Epithelial cell of proximal tubule (primary cell): ENCODE measurements at regions not wholly inside any gene's neighbourhood (a gene's known extent, or its start where the extent isn't known, plus 50 kb on each side); places are given as distances from the start of the nearest gene placed in this dataset.

Experiments
- DNase-seq: peaks from one replicate; pipeline ENCODE4 v3.0.0-alpha.2; 2011; ENCODE audit warnings: low read depth
- H3K4me3 ChIP-seq: 2 replicates; pipeline ENCODE4 v1.5.1; 2011; ENCODE audit warnings: low read depth, mild to moderate bottlenecking, low read length
- TF ChIP-seq, protein P1 (sequence below): conservative IDR thresholded peaks from 2 replicates; pipeline ENCODE4 v1.5.1; 2012; ENCODE audit warnings: low read depth, mild to moderate bottlenecking, low read length

GRCh38 chr2:239905884-239906654 is 119.1 kb downstream of the NDUFA10 start:
- TF ChIP-seq, protein P1, sequence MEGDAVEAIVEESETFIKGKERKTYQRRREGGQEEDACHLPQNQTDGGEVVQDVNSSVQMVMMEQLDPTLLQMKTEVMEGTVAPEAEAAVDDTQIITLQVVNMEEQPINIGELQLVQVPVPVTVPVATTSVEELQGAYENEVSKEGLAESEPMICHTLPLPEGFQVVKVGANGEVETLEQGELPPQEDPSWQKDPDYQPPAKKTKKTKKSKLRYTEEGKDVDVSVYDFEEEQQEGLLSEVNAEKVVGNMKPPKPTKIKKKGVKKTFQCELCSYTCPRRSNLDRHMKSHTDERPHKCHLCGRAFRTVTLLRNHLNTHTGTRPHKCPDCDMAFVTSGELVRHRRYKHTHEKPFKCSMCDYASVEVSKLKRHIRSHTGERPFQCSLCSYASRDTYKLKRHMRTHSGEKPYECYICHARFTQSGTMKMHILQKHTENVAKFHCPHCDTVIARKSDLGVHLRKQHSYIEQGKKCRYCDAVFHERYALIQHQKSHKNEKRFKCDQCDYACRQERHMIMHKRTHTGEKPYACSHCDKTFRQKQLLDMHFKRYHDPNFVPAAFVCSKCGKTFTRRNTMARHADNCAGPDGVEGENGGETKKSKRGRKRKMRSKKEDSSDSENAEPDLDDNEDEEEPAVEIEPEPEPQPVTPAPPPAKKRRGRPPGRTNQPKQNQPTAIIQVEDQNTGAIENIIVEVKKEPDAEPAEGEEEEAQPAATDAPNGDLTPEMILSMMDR: no peak
- no peak for DNase-seq
- H3K4me3 ChIP-seq: no peak overlapping the region

DNA sequence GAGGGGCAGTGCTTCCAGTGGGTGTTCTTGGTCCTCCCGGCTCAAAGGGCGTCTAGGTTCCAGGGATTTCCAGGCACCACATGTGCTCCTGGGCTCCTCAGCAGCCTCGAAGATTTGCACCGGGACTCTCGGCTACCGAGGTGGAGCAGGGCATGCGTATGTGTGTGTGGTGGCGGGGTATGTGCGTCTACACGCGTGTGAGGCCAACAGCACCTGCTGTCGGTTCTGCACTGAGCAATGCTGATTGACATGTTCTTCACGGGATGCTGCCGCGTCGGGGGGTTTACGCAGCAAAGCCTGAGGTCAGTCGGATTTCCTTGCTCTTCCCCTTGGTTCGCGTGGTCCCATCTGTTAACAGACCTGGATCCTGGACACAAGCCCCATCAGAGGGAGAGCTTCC is 119.8 kb downstream of the NDUFA10 start:
- no peak overlapping the region for H3K4me3 ChIP-seq
- no peak for DNase-seq
- TF ChIP-seq, protein P1: no peak

DNA sequence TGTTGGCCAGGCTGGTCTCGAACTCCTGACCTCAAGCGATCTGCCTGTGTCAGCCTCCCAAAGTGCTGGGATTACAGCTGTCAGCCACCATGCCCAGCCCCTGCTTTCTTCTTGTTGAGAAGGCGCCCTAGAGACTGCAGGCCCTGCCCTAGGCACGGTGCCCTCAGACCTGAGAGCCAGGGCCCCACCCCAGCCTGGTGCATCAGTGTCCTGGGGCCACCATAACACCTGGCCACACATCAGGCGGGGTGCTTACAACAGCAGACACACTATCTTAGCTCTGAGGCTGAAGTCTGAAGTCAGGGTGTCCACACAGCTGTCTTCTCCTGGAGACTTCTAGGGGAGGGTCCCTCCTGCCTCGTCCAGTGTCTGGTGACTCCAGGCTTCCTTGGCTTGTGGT is 120.6 kb downstream of the NDUFA10 start:
- no peak for DNase-seq
- no peak overlapping the region for H3K4me3 ChIP-seq
- TF ChIP-seq, protein P1: no peak

- no peak overlapping the region for H3K4me3 ChIP-seq
- no peak for DNase-seq
- TF ChIP-seq, protein P1: no peak
Observed at GRCh38 chr2:239903803-239904202, 121.3 kb downstream of the NDUFA10 start.

DNA sequence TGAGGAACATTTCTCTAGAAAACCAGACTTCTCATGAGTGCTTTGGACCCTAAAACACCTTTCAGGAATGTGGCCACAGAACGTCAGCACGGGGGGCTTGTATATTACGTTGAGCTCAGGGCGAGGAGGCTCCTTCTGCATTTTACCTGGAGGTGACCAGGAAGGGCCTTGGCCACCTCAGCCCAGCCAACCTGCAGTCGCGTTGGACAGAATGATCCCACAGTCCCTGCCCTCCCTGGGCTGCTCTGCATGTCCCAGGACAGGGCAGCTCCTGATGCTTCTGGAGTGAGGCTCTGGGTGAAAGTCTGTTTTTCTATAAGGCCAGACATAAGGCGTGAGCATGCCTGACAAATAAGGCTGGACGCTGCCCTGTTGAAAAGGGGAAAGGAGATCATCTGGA is 121.9 kb downstream of the NDUFA10 start:
- DNase-seq: no peak
- H3K4me3 ChIP-seq: no peak overlapping the region
- TF ChIP-seq, protein P1: no peak

- no peak for DNase-seq
- no peak overlapping the region for H3K4me3 ChIP-seq
- TF ChIP-seq, protein P1: no peak
Observed at GRCh38 chr2:239902749-239903201, 122.4 kb downstream of the NDUFA10 start.
